PC-9 (cell line): ENCODE measurements at regions not wholly inside any gene's neighbourhood (a gene's known extent, or its start where the extent isn't known, plus 50 kb on each side); places are given as distances from the start of the nearest gene placed in this dataset.

ENCODE experiments used
- EZH2 ChIP-seq: fragments of 200-600 bp; sonication (generic); IDR thresholded peaks from 2 replicates; pipeline ENCODE4 v1.8.0; 2017; ENCODE audit warnings: antibody characterized with exemption, low read depth
- TF ChIP-seq, protein P1 (sequence below): fragments of 200-600 bp; sonication (generic); conservative IDR thresholded peaks from 2 replicates; pipeline ENCODE4 v1.6.1; 2017; ENCODE audit warnings: mixed run types, antibody characterized with exemption, mild to moderate bottlenecking, moderate library complexity

GRCh38 chr13:65154661-65155447 is 2075.3 kb downstream of the PCDH9 start:
- no peak for TF ChIP-seq EZH2
- TF ChIP-seq, protein P1, sequence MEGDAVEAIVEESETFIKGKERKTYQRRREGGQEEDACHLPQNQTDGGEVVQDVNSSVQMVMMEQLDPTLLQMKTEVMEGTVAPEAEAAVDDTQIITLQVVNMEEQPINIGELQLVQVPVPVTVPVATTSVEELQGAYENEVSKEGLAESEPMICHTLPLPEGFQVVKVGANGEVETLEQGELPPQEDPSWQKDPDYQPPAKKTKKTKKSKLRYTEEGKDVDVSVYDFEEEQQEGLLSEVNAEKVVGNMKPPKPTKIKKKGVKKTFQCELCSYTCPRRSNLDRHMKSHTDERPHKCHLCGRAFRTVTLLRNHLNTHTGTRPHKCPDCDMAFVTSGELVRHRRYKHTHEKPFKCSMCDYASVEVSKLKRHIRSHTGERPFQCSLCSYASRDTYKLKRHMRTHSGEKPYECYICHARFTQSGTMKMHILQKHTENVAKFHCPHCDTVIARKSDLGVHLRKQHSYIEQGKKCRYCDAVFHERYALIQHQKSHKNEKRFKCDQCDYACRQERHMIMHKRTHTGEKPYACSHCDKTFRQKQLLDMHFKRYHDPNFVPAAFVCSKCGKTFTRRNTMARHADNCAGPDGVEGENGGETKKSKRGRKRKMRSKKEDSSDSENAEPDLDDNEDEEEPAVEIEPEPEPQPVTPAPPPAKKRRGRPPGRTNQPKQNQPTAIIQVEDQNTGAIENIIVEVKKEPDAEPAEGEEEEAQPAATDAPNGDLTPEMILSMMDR, result no peak
